Testis (tissue), 2 donors: ENCODE measurements at regions not wholly inside any gene's neighbourhood (a gene's known extent, or its start where the extent isn't known, plus 50 kb on each side); places are given as distances from the start of the nearest gene placed in this dataset.

ENCODE experiments used
- DNase-seq: peaks from one replicate; pipeline ENCODE4 v3.0.0-alpha.2; 2019
- H3K27ac ChIP-seq, 2 donors: fragments of 200-600 bp; sonication (generic); one replicate each; pipeline ENCODE4 v1.5.1; 2019
- H3K27me3 ChIP-seq: fragments of 200-600 bp; sonication (generic); one replicate; pipeline ENCODE4 v1.5.1; 2019
- H3K36me3 ChIP-seq: fragments of 200-600 bp; sonication (generic); one replicate; pipeline ENCODE4 v1.5.1; 2017; ENCODE audit warnings: low read depth; ENCODE audit errors: missing control alignments
- H3K4me1 ChIP-seq: fragments of 200-600 bp; sonication (generic); one replicate; pipeline ENCODE4 v1.5.1; 2019
- H3K4me3 ChIP-seq, 2 donors: fragments of 200-600 bp; sonication (generic); one replicate each; pipeline ENCODE4 v1.5.1; 2017 to 2019
- H3K9me3 ChIP-seq: fragments of 200-600 bp; sonication (generic); one replicate; pipeline ENCODE4 v1.5.1; 2017
- POLR2A ChIP-seq: fragments of 450-650 bp; IDR thresholded peaks from one replicate; pipeline ENCODE4 v1.6.1; 2017; ENCODE audit warnings: antibody characterized with exemption, mild to moderate bottlenecking, moderate library complexity
- WGBS, 2 donors: methylation state at CpG; one replicate each; pipeline ENCODE4 v1.1.5; 2018; 5-methylcytosine and 5-hydroxymethylcytosine counted together
- intact Hi-C: fragments of 100-400 bp; cut with DNase I; formaldehyde crosslinking; loops from one replicate; pipeline ENCODE4 v1.15.1; 2023; ENCODE audit warnings: low total_unique reads
- TF ChIP-seq, protein P1 (sequence below), 3 experiments: fragments of 450-650 bp in 2 of 3; fragments of 200-600 bp in 1 of 3; sonication (generic) in 1 of 3; IDR thresholded peaks; one replicate each; pipeline ENCODE4 v1.5.1; 2016 to 2019; ENCODE audit warnings: antibody characterized with exemption in 3 of 3, mild to moderate bottlenecking in 2 of 3, moderate library complexity in 1 of 3

GRCh38 chr2:120896126-120896525, 160.5 kb downstream of the GLI2 start:
- Histone ChIP-seq H3K27ac (no peak overlapping the region), H3K36me3 (no peaks in the 10 kb centered on the region), H3K27me3 (no peaks in the 10 kb centered on the region), H3K4me1 (peaks cover 13% of the 10 kb centered on the region), H3K4me3 (no peak overlapping the region), H3K9me3 (no peaks in the 10 kb centered on the region)
- intact Hi-C loops: no loop called here
- no peak for DNase-seq
- TF ChIP-seq, protein P1, sequence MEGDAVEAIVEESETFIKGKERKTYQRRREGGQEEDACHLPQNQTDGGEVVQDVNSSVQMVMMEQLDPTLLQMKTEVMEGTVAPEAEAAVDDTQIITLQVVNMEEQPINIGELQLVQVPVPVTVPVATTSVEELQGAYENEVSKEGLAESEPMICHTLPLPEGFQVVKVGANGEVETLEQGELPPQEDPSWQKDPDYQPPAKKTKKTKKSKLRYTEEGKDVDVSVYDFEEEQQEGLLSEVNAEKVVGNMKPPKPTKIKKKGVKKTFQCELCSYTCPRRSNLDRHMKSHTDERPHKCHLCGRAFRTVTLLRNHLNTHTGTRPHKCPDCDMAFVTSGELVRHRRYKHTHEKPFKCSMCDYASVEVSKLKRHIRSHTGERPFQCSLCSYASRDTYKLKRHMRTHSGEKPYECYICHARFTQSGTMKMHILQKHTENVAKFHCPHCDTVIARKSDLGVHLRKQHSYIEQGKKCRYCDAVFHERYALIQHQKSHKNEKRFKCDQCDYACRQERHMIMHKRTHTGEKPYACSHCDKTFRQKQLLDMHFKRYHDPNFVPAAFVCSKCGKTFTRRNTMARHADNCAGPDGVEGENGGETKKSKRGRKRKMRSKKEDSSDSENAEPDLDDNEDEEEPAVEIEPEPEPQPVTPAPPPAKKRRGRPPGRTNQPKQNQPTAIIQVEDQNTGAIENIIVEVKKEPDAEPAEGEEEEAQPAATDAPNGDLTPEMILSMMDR (IDR thresholded peaks at IDR 0.05): no peak
- TF ChIP-seq POLR2A: no peak
- WGBS, 2 donors: 95 to 97% methylated on average over 3 of the region's 3 CpGs

- no peak overlapping the region for H3K27ac ChIP-seq
- 79 to 88% methylated on average over 9 of the region's 9 CpGs for WGBS, 2 donors
- no peaks in the 10 kb centered on the region for H3K9me3 ChIP-seq
- H3K36me3 ChIP-seq: no peaks in the 10 kb centered on the region
- DNase-seq: no peak
- H3K27me3 ChIP-seq: no peaks in the 10 kb centered on the region
- H3K4me1 ChIP-seq: peaks cover 13% of the 10 kb centered on the region
- no peak overlapping the region for H3K4me3 ChIP-seq
- no peak for TF ChIP-seq POLR2A
- TF ChIP-seq, protein P1 (IDR thresholded peaks at IDR 0.05): no peak
- intact Hi-C loops: no loop called here
These were observed 161.2 kb downstream of the GLI2 start for GRCh38 chr2:120896901-120897300.

DNA sequence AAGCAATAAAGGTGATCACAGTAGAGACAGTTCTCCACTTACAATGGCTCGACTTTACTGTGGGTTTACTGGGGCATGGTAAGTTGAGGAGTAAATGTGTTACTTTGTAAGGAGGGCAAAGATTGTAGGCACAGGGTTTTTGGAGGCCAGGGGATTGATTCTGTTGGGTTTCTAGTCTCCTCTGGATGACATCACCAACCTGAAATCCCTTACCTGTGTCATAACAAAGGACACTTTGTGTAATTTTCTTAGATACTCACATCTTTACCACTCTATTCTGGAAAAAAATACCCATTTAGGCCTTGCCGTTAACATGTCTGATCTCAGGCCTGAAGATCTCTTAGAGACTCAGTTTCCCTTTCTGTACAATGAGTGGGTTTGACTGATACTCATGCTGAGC, 161.7 kb downstream of the GLI2 start:
- intact Hi-C loops: no loop called here
- H3K4me3 ChIP-seq: no peak overlapping the region
- peaks cover 13% of the 10 kb centered on the region for H3K4me1 ChIP-seq
- no peaks in the 10 kb centered on the region for H3K27me3 ChIP-seq
- no peak overlapping the region for H3K27ac ChIP-seq
- DNase-seq: no peak
- 85 to 91% methylated on average over 2 of the region's 2 CpGs for WGBS, 2 donors
- no peaks in the 10 kb centered on the region for H3K9me3 ChIP-seq
- H3K36me3 ChIP-seq: no peaks in the 10 kb centered on the region
- TF ChIP-seq, protein P1 (IDR thresholded peaks at IDR 0.05): no peak
- no peak for TF ChIP-seq POLR2A

- H3K4me3 ChIP-seq: no peak overlapping the region
- no peaks in the 10 kb centered on the region for H3K27me3 ChIP-seq
- H3K9me3 ChIP-seq: no peaks in the 10 kb centered on the region
- no peak for DNase-seq
- intact Hi-C loops: no loop called here
- H3K4me1 ChIP-seq: peaks cover 7% of the 10 kb centered on the region
- peak overlapping the region in 1 of 2 donors; percentile 68 for H3K27ac ChIP-seq
- TF ChIP-seq POLR2A: no peak
- TF ChIP-seq, protein P1 (IDR thresholded peaks at IDR 0.05): no peak
- no peaks in the 10 kb centered on the region for H3K36me3 ChIP-seq
- 69 to 77% methylated on average over 5 of the region's 5 CpGs for WGBS, 2 donors
These were observed 162.8 kb downstream of the GLI2 start for GRCh38 chr2:120898496-120898895.

DNA sequence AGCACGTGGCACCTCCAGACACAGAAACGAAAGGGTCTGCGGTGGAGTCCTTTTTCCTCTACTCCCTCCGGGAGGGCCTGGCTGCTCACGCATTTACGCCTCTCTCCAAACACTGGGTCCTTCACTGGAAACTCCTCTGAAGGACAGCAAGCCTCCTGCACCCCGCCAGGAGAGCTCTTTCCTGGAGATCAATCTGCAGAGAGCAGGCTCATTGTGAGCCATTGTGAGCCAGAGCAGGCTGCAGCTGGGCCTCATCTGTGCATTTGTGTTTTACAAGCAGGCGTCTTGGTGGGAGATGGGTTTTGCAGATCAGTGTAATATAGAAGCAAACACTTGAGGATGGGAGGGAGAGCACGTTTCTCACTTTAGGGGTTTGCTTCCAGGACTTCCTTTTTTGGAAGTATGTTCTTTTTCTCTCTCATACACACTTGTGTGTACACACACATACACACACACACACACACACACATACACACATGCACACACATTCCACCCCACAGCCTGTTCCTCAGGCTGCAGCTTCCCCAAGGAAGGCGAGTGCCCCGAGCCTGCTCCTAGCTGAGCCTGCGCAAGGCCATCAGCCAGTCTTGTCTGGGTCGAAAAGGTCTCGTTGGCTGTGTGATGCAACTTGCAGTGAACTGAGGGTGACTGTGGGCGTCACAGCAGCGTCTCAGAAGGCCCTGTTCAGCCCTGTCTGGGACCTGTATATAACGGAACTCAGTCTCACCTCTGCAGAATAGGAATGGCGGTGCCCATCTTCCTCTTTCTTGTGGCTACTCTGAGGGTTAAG, 163.5 kb downstream of the GLI2 start:
- WGBS, 2 donors: 54 to 69% methylated on average over 18 of the region's 18 CpGs
- no peak for DNase-seq

More for the DNA sequence above, 163.5 kb downstream of the GLI2 start:
- no peak overlapping the region for H3K4me3 ChIP-seq
- H3K27me3 ChIP-seq: no peaks in the 10 kb centered on the region
- H3K36me3 ChIP-seq: no peaks in the 10 kb centered on the region
- no peak for TF ChIP-seq POLR2A
- no peaks in the 10 kb centered on the region for H3K9me3 ChIP-seq
- H3K4me1 ChIP-seq: peaks cover 5% of the 10 kb centered on the region
- intact Hi-C loops: no loop called here
- peak overlapping the region in 1 of 2 donors; percentile 68 for H3K27ac ChIP-seq
